GM19328 (cell line): ENCODE measurements at regions not wholly inside any gene's neighbourhood (a gene's known extent, or its start where the extent isn't known, plus 50 kb on each side); places are given as distances from the start of the nearest gene placed in this dataset.

ENCODE experiments used
- ATAC-seq: cut with Tn5 transposase; IDR thresholded peaks from one replicate; pipeline ENCODE4 v1.9.1; 2021; ENCODE audit warnings: mild to moderate bottlenecking, moderate library complexity; ENCODE audit not compliant: unreplicated experiment

- no peak for ATAC-seq
These were observed 345.2 kb downstream of the PHKB start for GRCh38 chr16:47806309-47806847.

- no peak for ATAC-seq
These were observed 326.6 kb downstream of the PHKB start for GRCh38 chr16:47787696-47788095.

- ATAC-seq: no peak
These were observed 320.5 kb downstream of the PHKB start for GRCh38 chr16:47781673-47782072.

- no peak for ATAC-seq
These were observed 319.2 kb downstream of the PHKB start for GRCh38 chr16:47780213-47780875.

- no peak for ATAC-seq
These were observed 318.3 kb downstream of the PHKB start for GRCh38 chr16:47779201-47780016.

GRCh38 chr16:47778106-47778801 lies 317.1 kb downstream of the PHKB start:
- ATAC-seq: no peak

- no peak for ATAC-seq
These were observed 316.1 kb downstream of the PHKB start for GRCh38 chr16:47777220-47777619.

GRCh38 chr16:47774661-47775060 lies 313.5 kb downstream of the PHKB start:
- no peak for ATAC-seq

- no peak for ATAC-seq
These were observed 292.5 kb downstream of the PHKB start for GRCh38 chr16:47753659-47754058.
